HL-60 (cell line): ENCODE measurements at regions not wholly inside any gene's neighbourhood (a gene's known extent, or its start where the extent isn't known, plus 50 kb on each side); places are given as distances from the start of the nearest gene placed in this dataset.

ENCODE experiments used
- DNase-seq, 2 experiments: peaks; one replicate each; pipeline ENCODE4 v3.0.0-alpha.2; 2010 to 2020; ENCODE audit warnings: low read depth in 1 of 2, low spot score in 1 of 2
- H3K27ac ChIP-seq: fragments of 250-450 bp; sonication (Bioruptor Pico); replicated peaks from 2 replicates; pipeline ENCODE4 v1.5.1; 2020; ENCODE audit warnings: mild to moderate bottlenecking, moderate library complexity
- H3K27me3 ChIP-seq: fragments of 250-450 bp; sonication (Bioruptor Pico); 2 replicates; pipeline ENCODE4 v1.5.1; 2021; ENCODE audit warnings: mild to moderate bottlenecking, moderate library complexity; ENCODE audit not compliant: insufficient read depth, poor library complexity, severe bottlenecking
- H3K4me3 ChIP-seq: replicated peaks from 2 replicates; pipeline ENCODE4 v1.5.1; 2011; ENCODE audit warnings: mild to moderate bottlenecking, control low read depth, low read length; ENCODE audit not compliant: insufficient read depth
- CTCF ChIP-seq: IDR thresholded peaks from one replicate; pipeline ENCODE4 v1.5.1; 2011; ENCODE audit warnings: low read length, control low read depth, inconsistent platforms; ENCODE audit not compliant: insufficient read depth
- GABPA ChIP-seq: IDR thresholded peaks from 2 replicates; pipeline ENCODE4 v1.6.1; 2012; ENCODE audit warnings: low read depth
- POLR2AphosphoS5 ChIP-seq: IDR thresholded peaks from 2 replicates; pipeline ENCODE4 v1.6.1; 2012; ENCODE audit warnings: low read depth
- REST ChIP-seq: IDR thresholded peaks from 2 replicates; pipeline ENCODE4 v1.6.1; 2012; ENCODE audit warnings: low read depth; ENCODE audit not compliant: insufficient replicate concordance
- SPI1 ChIP-seq: IDR thresholded peaks from 2 replicates; pipeline ENCODE4 v1.6.1; 2012; ENCODE audit warnings: low read depth, mild to moderate bottlenecking, borderline replicate concordance

GRCh38 chr18:47549021-47549540 lies 297.6 kb upstream of the SKOR2 start:
- no peak overlapping the region for H3K27ac ChIP-seq
- peaks cover 16% of the 10 kb centered on the region for H3K27me3 ChIP-seq
- no peak for DNase-seq
- no peak for TF ChIP-seq CTCF
- TF ChIP-seq POLR2AphosphoS5 = no peak
- TF ChIP-seq SPI1 = no peak
- TF ChIP-seq GABPA = no peak
- no peak for TF ChIP-seq REST
- H3K4me3 ChIP-seq = no peak overlapping the region

- TF ChIP-seq POLR2AphosphoS5 (no peak), CTCF (no peak)
- H3K27ac ChIP-seq = no peak overlapping the region
- DNase-seq = no peak
- H3K27me3 ChIP-seq = peaks cover 16% of the 10 kb centered on the region
- no peak overlapping the region for H3K4me3 ChIP-seq
Observed at GRCh38 chr18:47547539-47548202, 296.2 kb upstream of the SKOR2 start.

GRCh38 chr18:47545613-47546012 lies 294.2 kb upstream of the SKOR2 start:
- Histone ChIP-seq H3K27ac (no peak overlapping the region), H3K4me3 (no peak overlapping the region), H3K27me3 (peaks cover 10% of the 10 kb centered on the region)
- DNase-seq = no peak
- TF ChIP-seq REST = no peak
- no peak for TF ChIP-seq POLR2AphosphoS5
- no peak for TF ChIP-seq GABPA
- TF ChIP-seq SPI1 = no peak
- TF ChIP-seq CTCF = no peak

GRCh38 chr18:47543080-47543479 lies 291.6 kb upstream of the SKOR2 start:
- TF ChIP-seq SPI1 (no peak), GABPA (no peak), REST (no peak), CTCF (no peak), POLR2AphosphoS5 (no peak)
- H3K27ac ChIP-seq = no peak overlapping the region
- H3K4me3 ChIP-seq = no peak overlapping the region
- no peak for DNase-seq
- H3K27me3 ChIP-seq = peaks cover 10% of the 10 kb centered on the region
